IMR-90 (cell line): ENCODE measurements at regions not wholly inside any gene's neighbourhood (a gene's known extent, or its start where the extent isn't known, plus 50 kb on each side); places are given as distances from the start of the nearest gene placed in this dataset.

Experiments used
- CEBPB ChIP-seq: IDR thresholded peaks from 2 replicates; pipeline ENCODE4 v1.6.1; 2012; ENCODE audit warnings: low read depth, low read length, improper control_type of control experiment
- CTCF ChIP-seq: conservative IDR thresholded peaks from 2 replicates; pipeline ENCODE4 v1.5.1; 2012; ENCODE audit warnings: mild to moderate bottlenecking, low read depth, low read length, improper control_type of control experiment
- FOS ChIP-seq: fragments of 150-350 bp; IDR thresholded peaks from 2 replicates; pipeline ENCODE4 v1.6.1; 2016; ENCODE audit warnings: low read depth, low read length
- POLR2A ChIP-seq: IDR thresholded peaks from 2 replicates; pipeline ENCODE4 v1.6.1; 2012; ENCODE audit warnings: mild to moderate bottlenecking, low read depth, low read length
- RAD21 ChIP-seq: IDR thresholded peaks from 2 replicates; pipeline ENCODE4 v1.6.1; 2012; ENCODE audit warnings: low read length, improper control_type of control experiment
- RFX5 ChIP-seq: IDR thresholded peaks from 2 replicates; pipeline ENCODE4 v1.8.0; 2012; ENCODE audit warnings: low read depth, mild to moderate bottlenecking, low read length, moderate library complexity
- USF2 ChIP-seq: fragments of 150-350 bp; IDR thresholded peaks from 2 replicates; pipeline ENCODE4 v1.6.1; 2017; ENCODE audit warnings: mild to moderate bottlenecking, antibody characterized with exemption, low read length, low read depth

DNA sequence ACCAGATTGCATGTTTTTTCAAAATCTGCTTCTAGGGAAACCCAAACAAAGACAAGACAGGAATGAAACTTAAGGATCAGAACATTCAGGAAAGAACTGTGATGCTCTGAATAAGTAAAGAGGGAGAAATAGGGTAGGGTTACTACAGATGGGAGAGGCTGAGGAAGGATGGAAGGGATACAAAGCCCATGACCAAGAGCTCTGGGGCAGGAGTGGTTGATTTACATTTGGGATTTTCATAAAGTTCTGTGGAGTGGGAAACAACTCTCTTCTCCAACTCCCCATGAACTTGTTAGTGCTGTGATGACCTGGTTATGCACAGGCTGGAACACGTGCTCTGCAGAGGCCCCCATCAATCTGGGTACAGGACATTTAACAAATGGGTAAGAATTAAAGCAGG, 216.0 kb upstream of the KLF14 start:
- TF ChIP-seq CTCF, result no peak
- no peak for TF ChIP-seq POLR2A
- no peak for TF ChIP-seq RFX5
- no peak for TF ChIP-seq USF2
- TF ChIP-seq RAD21, result no peak
- no peak for TF ChIP-seq CEBPB
- TF ChIP-seq FOS, result no peak
